ENCODE measurements at regions not wholly inside any gene's neighbourhood (a gene's known extent, or its start where the extent isn't known, plus 50 kb on each side); places are given as distances from the start of the nearest gene placed in this dataset.

GRCh38 chr12:17361224-17361623 is 728.8 kb downstream of the RERGL start:
- ChIA-PET CTCF (no interaction called here), POLR2A (no interaction called here)
- no peak for DNase-seq (ENCODE audit: low read depth, low spot score)
- no peak overlapping the region for H3K4me3 ChIP-seq (ENCODE audit: low read depth, low read length)
- no peaks in the 10 kb centered on the region for H3K27me3 ChIP-seq (ENCODE audit: control insufficient read depth, insufficient read depth, low read length)
- peaks cover 2% of the 10 kb centered on the region; the same call in 1 of the 2 replicates for H3K9me3 ChIP-seq (ENCODE audit: control insufficient read depth, insufficient read depth, low read length)
- TF ChIP-seq CTCF (IDR thresholded peaks at IDR 0.05; ENCODE audit: low read depth, low read length): no peak
- H3K27ac ChIP-seq (ENCODE audit: low read depth, low read length): no peak overlapping the region

GRCh38 chr12:17358835-17359234 is 731.2 kb downstream of the RERGL start:
- POLR2A ChIA-PET: no interaction called here
- DNase-seq (ENCODE audit: low read depth, low spot score): no peak
- Histone ChIP-seq H3K4me3 (ENCODE audit: low read depth, low read length) (no peak overlapping the region), H3K27ac (ENCODE audit: low read depth, low read length) (no peak overlapping the region), H3K9me3 (ENCODE audit: control insufficient read depth, insufficient read depth, low read length) (peaks cover 5% of the 10 kb centered on the region; the same call in 1 of the 2 replicates), H3K27me3 (ENCODE audit: control insufficient read depth, insufficient read depth, low read length) (no peaks in the 10 kb centered on the region)
- CTCF ChIA-PET: no interaction called here
- no peak for TF ChIP-seq CTCF (IDR thresholded peaks at IDR 0.05; ENCODE audit: low read depth, low read length)

- ChIA-PET POLR2A (no interaction called here), CTCF (no interaction called here)
- no peak overlapping the region for H3K27ac ChIP-seq (ENCODE audit: low read depth, low read length)
- DNase-seq (ENCODE audit: low read depth, low spot score): no peak
- no peak for TF ChIP-seq CTCF (IDR thresholded peaks at IDR 0.05; ENCODE audit: low read depth, low read length)
- no peaks in the 10 kb centered on the region for H3K27me3 ChIP-seq (ENCODE audit: control insufficient read depth, insufficient read depth, low read length)
- H3K9me3 ChIP-seq (ENCODE audit: control insufficient read depth, insufficient read depth, low read length): peaks cover 5% of the 10 kb centered on the region; the same call in 1 of the 2 replicates
- H3K4me3 ChIP-seq (ENCODE audit: low read depth, low read length): no peak overlapping the region
Measured at GRCh38 chr12:17357396-17357795, 732.6 kb downstream of the RERGL start.

GRCh38 chr12:17352164-17352563 is 737.8 kb downstream of the RERGL start:
- TF ChIP-seq CTCF (IDR thresholded peaks at IDR 0.05; ENCODE audit: low read depth, low read length): no peak
- ChIA-PET CTCF (no interaction called here), POLR2A (no interaction called here)
- Histone ChIP-seq H3K27ac (ENCODE audit: low read depth, low read length) (no peak overlapping the region), H3K9me3 (ENCODE audit: control insufficient read depth, insufficient read depth, low read length) (peaks cover 3% of the 10 kb centered on the region; the same call in 1 of the 2 replicates), H3K4me3 (ENCODE audit: low read depth, low read length) (no peak overlapping the region), H3K27me3 (ENCODE audit: control insufficient read depth, insufficient read depth, low read length) (no peaks in the 10 kb centered on the region)
- no peak for DNase-seq (ENCODE audit: low read depth, low spot score)

- no peak for DNase-seq (ENCODE audit: low read depth, low spot score)
- Histone ChIP-seq H3K27ac (ENCODE audit: low read depth, low read length) (no peak overlapping the region), H3K27me3 (ENCODE audit: control insufficient read depth, insufficient read depth, low read length) (no peaks in the 10 kb centered on the region), H3K9me3 (ENCODE audit: control insufficient read depth, insufficient read depth, low read length) (peaks cover 6% of the 10 kb centered on the region), H3K4me3 (ENCODE audit: low read depth, low read length) (no peak overlapping the region)
- ChIA-PET CTCF (no interaction called here), POLR2A (no interaction called here)
- TF ChIP-seq CTCF (IDR thresholded peaks at IDR 0.05; ENCODE audit: low read depth, low read length): no peak
Measured at GRCh38 chr12:17348311-17348710, 741.7 kb downstream of the RERGL start.
